ENCODE measurements at regions not wholly inside any gene's neighbourhood (a gene's known extent, or its start where the extent isn't known, plus 50 kb on each side); places are given as distances from the start of the nearest gene placed in this dataset.

DNA sequence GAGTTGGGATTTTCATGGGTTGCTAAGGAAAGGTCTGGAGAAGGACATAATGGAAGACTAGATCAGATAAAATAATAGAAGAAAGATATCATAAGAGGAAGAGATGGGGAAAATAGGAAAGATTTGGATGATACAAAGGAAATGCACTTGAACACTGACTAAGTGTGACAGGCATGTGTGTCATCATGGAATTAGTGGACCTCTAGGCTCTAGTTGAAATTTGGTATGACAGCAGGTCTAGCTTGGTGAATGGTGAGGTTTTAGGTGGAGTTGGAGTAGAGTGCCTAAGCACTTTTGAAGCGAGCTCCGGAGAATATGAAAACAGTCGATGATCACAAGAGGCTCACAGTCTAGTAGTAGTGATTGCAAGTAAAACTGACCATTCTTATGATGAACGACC is 73.0 kb upstream of the PTGS2 start:
- peaks cover 4% of the 10 kb centered on the region for H3K9me3 Mint-ChIP-seq
- H3K36me3 Mint-ChIP-seq (ENCODE audit: low read depth), result no peaks in the 10 kb centered on the region
- intact Hi-C loops (cut with micrococcal nuclease), result no loop called here
- no peaks in the 10 kb centered on the region for H3K4me1 Mint-ChIP-seq (ENCODE audit: low read depth)
- peaks cover 7% of the 10 kb centered on the region for H3K27me3 Mint-ChIP-seq (ENCODE audit: low read depth)
- no peak overlapping the region for H3K4me3 Mint-ChIP-seq
- CTCF ChIA-PET, result no interaction called here
- H3K27ac Mint-ChIP-seq, result no peak overlapping the region
- no peak for DNase-seq

DNA sequence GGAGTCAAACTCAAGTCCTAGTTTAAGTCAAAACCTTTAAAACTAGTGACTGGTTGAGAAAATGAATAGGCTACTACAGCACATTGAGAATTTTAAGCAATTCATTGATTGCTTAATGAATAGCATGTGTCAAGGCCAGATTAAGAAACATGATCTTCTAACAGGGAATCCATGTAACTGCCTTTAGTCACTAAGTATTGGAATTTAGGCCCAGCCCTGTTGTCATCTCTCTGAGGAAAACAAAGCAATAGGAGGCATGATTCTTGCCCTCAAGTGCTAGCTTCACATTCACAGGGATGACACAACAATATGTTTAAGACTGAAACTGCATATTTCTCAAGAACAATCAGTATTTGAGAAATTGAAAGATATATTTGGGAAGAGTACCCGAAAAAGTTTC is 70.0 kb upstream of the PTGS2 start:
- CTCF ChIA-PET, result no interaction called here
- Mint-ChIP-seq H3K27ac (no peak overlapping the region), H3K9me3 (peaks cover 14% of the 10 kb centered on the region), H3K4me1 (ENCODE audit: low read depth) (no peaks in the 10 kb centered on the region), H3K4me3 (no peak overlapping the region), H3K36me3 (ENCODE audit: low read depth) (no peaks in the 10 kb centered on the region), H3K27me3 (ENCODE audit: low read depth) (peaks cover 3% of the 10 kb centered on the region)
- intact Hi-C loops (cut with micrococcal nuclease), result no loop called here
- DNase-seq, result no peak

GRCh38 chr1:186749820-186750219 is 69.6 kb upstream of the PTGS2 start:
- Mint-ChIP-seq H3K9me3 (peaks cover 14% of the 10 kb centered on the region), H3K27ac (no peak overlapping the region), H3K4me1 (ENCODE audit: low read depth) (no peaks in the 10 kb centered on the region), H3K36me3 (ENCODE audit: low read depth) (no peaks in the 10 kb centered on the region), H3K4me3 (no peak overlapping the region), H3K27me3 (ENCODE audit: low read depth) (peaks cover 5% of the 10 kb centered on the region)
- CTCF ChIA-PET, result no interaction called here
- intact Hi-C loops (cut with micrococcal nuclease), result no loop called here
- DNase-seq, result no peak

GRCh38 chr1:186747661-186748060 is 67.4 kb upstream of the PTGS2 start:
- no peak for DNase-seq
- intact Hi-C loops (cut with micrococcal nuclease), result no loop called here
- Mint-ChIP-seq H3K27me3 (ENCODE audit: low read depth) (peaks cover 7% of the 10 kb centered on the region), H3K9me3 (peaks cover 14% of the 10 kb centered on the region), H3K36me3 (ENCODE audit: low read depth) (no peaks in the 10 kb centered on the region), H3K4me3 (no peak overlapping the region), H3K27ac (no peak overlapping the region), H3K4me1 (ENCODE audit: low read depth) (no peaks in the 10 kb centered on the region)
- CTCF ChIA-PET, result interaction anchor here (0.7 kb wide), 1 partner anchor 24 kb away, joined by 3 read pairs; no protein-coding TSS in a partner anchor

- CTCF ChIA-PET, result no interaction called here
- intact Hi-C loops (cut with micrococcal nuclease), result no loop called here
- H3K4me3 Mint-ChIP-seq, result no peak overlapping the region
- no peaks in the 10 kb centered on the region for H3K36me3 Mint-ChIP-seq (ENCODE audit: low read depth)
- no peaks in the 10 kb centered on the region for H3K4me1 Mint-ChIP-seq (ENCODE audit: low read depth)
- H3K9me3 Mint-ChIP-seq, result peaks cover 14% of the 10 kb centered on the region
- DNase-seq, result no peak
- H3K27ac Mint-ChIP-seq, result no peak overlapping the region
- peaks cover 9% of the 10 kb centered on the region for H3K27me3 Mint-ChIP-seq (ENCODE audit: low read depth)
Measured at GRCh38 chr1:186745531-186746146, 65.4 kb upstream of the PTGS2 start.

DNA sequence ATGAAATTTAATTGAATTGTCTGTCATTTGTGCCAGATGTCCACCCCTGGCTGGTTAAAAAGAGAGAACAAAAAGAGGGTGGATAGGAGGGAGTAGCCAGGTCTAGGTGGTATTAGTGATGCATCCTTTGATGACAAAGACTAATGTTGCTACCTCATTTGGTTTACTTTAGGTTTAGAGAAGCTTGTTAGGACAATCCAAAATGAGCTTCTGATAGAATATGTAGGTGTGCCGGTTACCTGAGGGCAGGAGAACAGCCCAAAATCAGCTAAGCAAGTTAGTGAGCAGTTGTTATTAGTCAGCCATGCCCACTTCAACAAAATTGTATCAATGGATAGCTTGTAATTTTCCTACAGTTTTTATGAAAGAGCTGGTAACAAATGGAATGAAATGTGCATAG is 61.4 kb upstream of the PTGS2 start:
- no peaks in the 10 kb centered on the region for H3K36me3 Mint-ChIP-seq (ENCODE audit: low read depth)
- H3K27ac Mint-ChIP-seq, result no peak overlapping the region
- peaks cover under 1% of the 10 kb centered on the region for H3K9me3 Mint-ChIP-seq
- H3K27me3 Mint-ChIP-seq (ENCODE audit: low read depth), result peaks cover 9% of the 10 kb centered on the region
- no peak overlapping the region for H3K4me3 Mint-ChIP-seq
- peaks cover 14% of the 10 kb centered on the region for H3K4me1 Mint-ChIP-seq (ENCODE audit: low read depth)
- intact Hi-C loops (cut with micrococcal nuclease), result no loop called here
- DNase-seq, result no peak
- CTCF ChIA-PET, result interaction anchor here (1.6 kb wide), 1 partner anchor 21 kb away, joined by 3 read pairs; no protein-coding TSS in a partner anchor

GRCh38 chr1:186740324-186740723 is 60.1 kb upstream of the PTGS2 start:
- no peaks in the 10 kb centered on the region for H3K36me3 Mint-ChIP-seq (ENCODE audit: low read depth)
- no peak overlapping the region for H3K27ac Mint-ChIP-seq
- no peaks in the 10 kb centered on the region for H3K9me3 Mint-ChIP-seq
- intact Hi-C loops (cut with micrococcal nuclease), result no loop called here
- CTCF ChIA-PET, result no interaction called here
- H3K27me3 Mint-ChIP-seq (ENCODE audit: low read depth), result peaks cover 12% of the 10 kb centered on the region
- H3K4me3 Mint-ChIP-seq, result no peak overlapping the region
- H3K4me1 Mint-ChIP-seq (ENCODE audit: low read depth), result peaks cover 14% of the 10 kb centered on the region
- peak; percentile 12 for DNase-seq

GRCh38 chr1:186739515-186739914 is 59.3 kb upstream of the PTGS2 start:
- CTCF ChIA-PET, result interaction anchor here (0.6 to 1.5 kb wide), 2 partner anchors 12 to 16 kb away, joined by 3 to 5 read pairs; no protein-coding TSS in a partner anchor
- no peaks in the 10 kb centered on the region for H3K9me3 Mint-ChIP-seq
- H3K4me3 Mint-ChIP-seq, result no peak overlapping the region
- H3K36me3 Mint-ChIP-seq (ENCODE audit: low read depth), result no peaks in the 10 kb centered on the region
- H3K27ac Mint-ChIP-seq, result no peak overlapping the region
- peaks cover 14% of the 10 kb centered on the region for H3K4me1 Mint-ChIP-seq (ENCODE audit: low read depth)
- no peak for DNase-seq
- peaks cover 10% of the 10 kb centered on the region for H3K27me3 Mint-ChIP-seq (ENCODE audit: low read depth)
- intact Hi-C loops (cut with micrococcal nuclease), result loop anchor here (1.0 to 5.0 kb wide), 2 partner anchors 121 to 128 kb away; no protein-coding TSS in a partner anchor

- intact Hi-C loops (cut with micrococcal nuclease), result loop anchor here (1.0 to 5.0 kb wide), 2 partner anchors 121 to 128 kb away; no protein-coding TSS in a partner anchor
- CTCF ChIA-PET, result interaction anchor here (0.6 to 1.5 kb wide), 2 partner anchors 11 to 16 kb away, joined by 3 to 5 read pairs; no protein-coding TSS in a partner anchor
- Mint-ChIP-seq H3K4me3 (no peak overlapping the region), H3K9me3 (no peaks in the 10 kb centered on the region), H3K27me3 (ENCODE audit: low read depth) (peaks cover 10% of the 10 kb centered on the region), H3K4me1 (ENCODE audit: low read depth) (peaks cover 14% of the 10 kb centered on the region), H3K27ac (peak overlapping the region; percentile 11), H3K36me3 (ENCODE audit: low read depth) (no peaks in the 10 kb centered on the region)
- DNase-seq, result peak; percentile 31
Measured at GRCh38 chr1:186738926-186739325, 58.7 kb upstream of the PTGS2 start.

DNA sequence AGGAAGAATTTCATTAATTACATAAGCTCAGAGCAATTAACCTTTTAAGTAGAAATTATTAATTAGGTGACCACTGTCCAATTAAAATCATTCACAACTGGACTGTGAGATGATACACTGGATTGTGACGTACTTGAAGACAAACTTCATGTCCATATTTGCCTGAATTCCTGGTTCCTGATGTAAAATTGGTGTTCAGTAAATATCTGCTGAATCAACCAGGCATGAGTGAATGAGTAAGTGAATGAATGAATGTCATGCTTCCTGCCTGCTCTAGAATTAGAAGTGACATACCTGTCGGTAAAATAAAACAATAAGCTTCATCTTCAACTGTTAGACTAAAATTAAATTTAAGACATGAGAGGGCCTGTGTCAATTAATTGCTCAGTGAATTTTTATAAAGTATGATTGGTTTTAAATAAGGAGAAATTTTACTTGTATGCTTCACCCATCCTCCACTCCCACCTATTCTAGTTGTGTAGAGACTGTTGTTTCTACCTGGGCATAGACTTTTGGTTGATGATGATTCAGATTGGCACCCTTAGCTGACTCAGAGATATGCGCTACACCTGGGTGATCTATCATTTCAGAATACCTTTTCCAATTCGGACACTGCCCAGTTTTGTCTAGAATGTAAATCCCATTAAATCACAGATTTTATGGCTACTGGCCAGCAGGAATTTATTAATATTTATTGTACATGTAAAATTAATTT is 56.9 kb upstream of the PTGS2 start:
- Mint-ChIP-seq H3K27me3 (ENCODE audit: low read depth) (peaks cover 5% of the 10 kb centered on the region), H3K9me3 (no peaks in the 10 kb centered on the region), H3K4me3 (no peak overlapping the region), H3K4me1 (ENCODE audit: low read depth) (peaks cover 14% of the 10 kb centered on the region), H3K36me3 (ENCODE audit: low read depth) (no peaks in the 10 kb centered on the region), H3K27ac (no peak overlapping the region)
- DNase-seq, result no peak
- CTCF ChIA-PET, result no interaction called here
- intact Hi-C loops (cut with micrococcal nuclease), result loop anchor here (5.0 kb wide), 1 partner anchor 130 kb away; no protein-coding TSS in a partner anchor

GRCh38 chr1:186735463-186735862 is 55.2 kb upstream of the PTGS2 start:
- intact Hi-C loops (cut with micrococcal nuclease), result loop anchor here (5.0 kb wide), 1 partner anchor 132 kb away; no protein-coding TSS in a partner anchor
- CTCF ChIA-PET, result no interaction called here

GRCh38 chr1:186730951-186731729 is 50.9 kb upstream of the PTGS2 start:
- CTCF ChIA-PET, result no interaction called here
- H3K27me3 Mint-ChIP-seq (ENCODE audit: low read depth), result peaks cover 11% of the 10 kb centered on the region

More at GRCh38 chr1:186735463-186735862, 55.2 kb upstream of the PTGS2 start:
- no peak for DNase-seq
- H3K27me3 Mint-ChIP-seq (ENCODE audit: low read depth), result peaks cover 9% of the 10 kb centered on the region
- no peak overlapping the region for H3K4me3 Mint-ChIP-seq
- peaks cover 14% of the 10 kb centered on the region for H3K4me1 Mint-ChIP-seq (ENCODE audit: low read depth)
- H3K27ac Mint-ChIP-seq, result no peak overlapping the region
- no peaks in the 10 kb centered on the region for H3K9me3 Mint-ChIP-seq
- H3K36me3 Mint-ChIP-seq (ENCODE audit: low read depth), result no peaks in the 10 kb centered on the region

More at GRCh38 chr1:186730951-186731729, 50.9 kb upstream of the PTGS2 start:
- Mint-ChIP-seq H3K9me3 (no peaks in the 10 kb centered on the region), H3K27ac (no peak overlapping the region), H3K4me1 (ENCODE audit: low read depth) (no peaks in the 10 kb centered on the region), H3K36me3 (ENCODE audit: low read depth) (no peaks in the 10 kb centered on the region), H3K4me3 (no peak overlapping the region)
- DNase-seq, result no peak
- intact Hi-C loops (cut with micrococcal nuclease), result no loop called here

All from activated naive CD4-positive, alpha-beta T cell treated with anti-CD3 and anti-CD28 coated beads for 36 hours (primary cell).